GM19240 (cell line): ENCODE measurements at regions not wholly inside any gene's neighbourhood (a gene's known extent, or its start where the extent isn't known, plus 50 kb on each side); places are given as distances from the start of the nearest gene placed in this dataset.

ENCODE experiments used
- DNase-seq: peaks from one replicate; pipeline ENCODE4 v3.0.0; 2011; ENCODE audit warnings: low spot score; ENCODE audit not compliant: insufficient read length

DNA sequence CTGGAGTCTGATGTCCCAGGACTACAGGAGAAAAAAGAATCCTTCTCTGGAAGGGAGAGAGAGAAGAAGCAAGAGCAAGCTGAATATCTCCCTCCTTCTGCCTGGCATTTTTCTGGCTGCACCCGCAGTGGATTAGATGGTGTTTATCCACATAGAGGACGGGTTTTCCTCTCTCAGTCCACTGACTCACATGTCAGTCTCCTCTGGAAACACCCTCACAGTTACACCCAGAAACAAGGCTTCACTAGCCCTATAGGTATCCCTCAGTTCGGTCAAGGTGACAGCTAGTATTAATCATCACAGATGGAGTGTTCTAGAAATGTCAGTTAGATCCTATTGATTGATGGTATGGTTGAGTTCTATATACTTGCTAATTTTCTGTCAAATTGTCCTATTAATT is 87.9 kb downstream of the RHOU start:
- no peak for DNase-seq

DNA sequence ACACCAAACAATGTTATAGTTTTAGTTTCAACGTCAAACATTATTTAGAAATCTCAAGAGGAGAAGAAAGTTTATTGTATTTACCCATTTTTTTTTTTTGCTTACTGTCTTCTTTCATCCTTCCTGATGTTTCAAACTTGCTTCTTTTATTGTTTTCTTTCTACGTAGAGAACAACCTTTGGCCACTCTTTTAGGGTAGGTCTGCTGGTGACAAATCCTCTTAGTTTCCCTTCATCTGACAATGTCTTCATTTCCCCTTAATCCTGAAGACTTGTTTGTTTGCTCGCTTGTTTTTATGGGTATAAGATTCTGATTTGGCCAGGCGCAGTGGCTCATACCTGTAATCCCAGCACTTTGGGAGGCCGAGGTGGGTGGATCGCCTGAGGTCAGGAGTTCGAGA is 89.1 kb downstream of the RHOU start:
- DNase-seq = no peak

DNA sequence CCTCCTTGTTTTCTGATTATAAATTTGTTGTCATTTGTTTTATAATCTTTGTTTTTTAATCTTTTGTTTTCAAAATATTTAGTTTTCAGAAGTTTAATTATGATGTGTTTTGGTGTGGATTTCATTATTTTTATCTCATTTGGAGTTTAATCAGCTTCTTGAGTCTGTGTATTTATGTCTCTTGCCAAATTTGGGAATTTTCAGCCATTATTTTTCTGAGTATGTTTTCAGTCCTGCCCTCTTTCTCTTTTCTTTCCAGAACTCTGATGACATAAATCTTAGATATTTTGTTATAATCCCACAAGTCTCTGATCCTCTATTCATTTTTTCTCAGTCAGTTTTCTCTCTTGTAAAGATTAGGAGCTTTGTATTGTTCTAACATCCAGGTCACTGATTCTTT is 89.8 kb downstream of the RHOU start:
- DNase-seq = no peak

DNA sequence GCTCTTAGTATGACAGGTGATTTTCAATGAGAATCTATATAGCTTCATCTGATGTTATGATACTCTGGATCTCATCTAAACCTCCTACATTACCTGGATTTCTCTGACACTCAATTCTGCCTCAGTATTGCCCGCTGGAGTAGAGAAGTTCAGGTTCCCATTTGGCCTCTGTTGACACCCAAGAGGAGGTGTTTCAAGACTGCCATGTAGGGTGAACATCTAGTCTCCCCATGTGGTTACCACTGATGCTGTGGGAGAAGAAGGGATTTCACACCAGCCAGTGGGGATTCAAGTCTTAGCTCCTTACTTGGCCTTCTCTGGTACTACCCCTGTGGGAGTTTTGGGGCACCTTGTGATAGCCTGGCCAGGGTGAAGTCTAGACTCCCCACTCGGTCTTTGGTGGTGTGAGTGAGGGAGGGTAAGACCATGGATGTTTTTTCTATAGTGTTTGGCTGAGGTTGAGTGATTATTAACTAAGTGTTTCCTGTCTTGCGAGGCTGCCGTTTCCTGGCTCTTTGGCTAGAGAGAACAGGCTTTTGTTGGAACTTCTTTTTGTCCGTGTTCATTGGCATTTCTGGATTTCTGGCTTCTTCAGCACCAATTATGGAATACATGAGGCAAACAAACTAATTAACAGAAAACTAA is 90.7 kb downstream of the RHOU start:
- no peak for DNase-seq

DNA sequence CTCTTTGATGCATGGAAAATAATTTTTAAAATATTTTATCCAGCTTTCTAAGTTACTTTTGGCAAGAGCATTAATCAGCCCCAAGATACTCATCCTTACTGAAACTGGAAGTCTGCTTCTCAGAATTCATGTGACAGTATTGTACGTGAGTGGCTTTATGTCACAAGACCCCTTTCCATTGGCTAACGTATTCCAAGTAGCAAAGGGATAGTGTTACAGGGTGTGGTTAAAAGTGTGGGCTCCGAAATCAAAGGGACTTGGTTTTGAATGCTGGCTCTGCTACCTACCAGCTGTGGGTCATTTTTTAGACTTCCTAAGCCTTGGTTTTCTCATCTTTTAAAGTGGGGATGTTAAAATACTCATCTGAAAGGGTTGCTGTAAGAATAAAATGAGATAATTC is 91.7 kb downstream of the RHOU start:
- DNase-seq = no peak

DNA sequence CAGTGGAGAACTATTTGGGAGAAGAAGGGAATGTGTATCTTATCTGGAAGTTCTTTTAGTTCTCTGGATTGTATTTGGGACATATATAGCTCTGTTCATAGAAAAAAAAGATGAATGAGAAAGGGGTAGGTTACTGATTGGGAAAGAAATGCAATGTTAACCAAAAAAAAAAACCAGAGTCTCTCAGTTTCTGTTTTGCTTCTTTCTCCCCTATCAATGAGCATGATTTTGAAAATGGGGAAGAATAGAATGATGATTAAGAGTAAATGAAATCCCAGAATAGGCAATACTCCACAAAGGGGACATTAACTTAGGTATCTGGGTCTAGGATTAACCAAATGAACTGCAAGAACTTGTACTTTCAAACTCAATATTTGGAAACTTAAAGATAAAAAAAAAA is 92.9 kb downstream of the RHOU start:
- no peak for DNase-seq

DNA sequence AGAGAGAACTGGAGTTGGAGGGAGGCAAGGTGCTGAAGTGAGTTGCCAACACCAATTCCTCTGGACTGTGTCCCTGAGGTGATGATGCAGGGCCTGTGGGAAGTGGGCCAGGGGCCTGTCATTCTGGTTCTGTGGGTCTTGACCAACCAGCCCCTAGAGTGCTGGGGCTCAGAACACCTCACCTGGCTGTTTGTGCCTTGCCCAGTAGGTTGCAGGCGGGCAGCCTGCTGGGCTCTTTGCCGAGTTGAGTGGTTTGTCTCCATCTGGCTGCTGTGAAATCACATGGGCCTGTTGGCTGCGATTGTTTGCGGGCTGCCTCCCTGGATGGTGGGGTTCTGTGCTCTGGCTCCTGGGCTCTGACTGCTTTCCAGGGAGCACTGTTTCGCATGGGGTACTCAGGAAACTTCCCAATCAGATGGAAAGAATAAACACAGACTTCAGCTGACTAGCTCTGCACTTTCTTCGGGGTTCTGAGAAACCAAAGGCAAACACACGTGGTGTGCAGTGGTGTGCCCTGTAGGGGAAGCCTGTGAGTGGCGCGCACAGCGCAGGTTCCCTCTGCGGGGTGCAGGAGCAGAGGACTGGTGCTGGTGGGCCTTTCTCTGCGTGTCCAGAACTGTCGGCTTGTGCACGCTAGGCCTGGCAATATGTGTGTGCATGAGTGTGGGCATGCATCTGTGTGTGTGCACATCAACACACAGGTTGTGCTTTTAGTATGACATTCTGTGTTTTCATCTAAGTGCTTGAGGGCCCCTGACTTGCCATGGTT is 95.1 kb downstream of the RHOU start:
- DNase-seq = no peak

DNA sequence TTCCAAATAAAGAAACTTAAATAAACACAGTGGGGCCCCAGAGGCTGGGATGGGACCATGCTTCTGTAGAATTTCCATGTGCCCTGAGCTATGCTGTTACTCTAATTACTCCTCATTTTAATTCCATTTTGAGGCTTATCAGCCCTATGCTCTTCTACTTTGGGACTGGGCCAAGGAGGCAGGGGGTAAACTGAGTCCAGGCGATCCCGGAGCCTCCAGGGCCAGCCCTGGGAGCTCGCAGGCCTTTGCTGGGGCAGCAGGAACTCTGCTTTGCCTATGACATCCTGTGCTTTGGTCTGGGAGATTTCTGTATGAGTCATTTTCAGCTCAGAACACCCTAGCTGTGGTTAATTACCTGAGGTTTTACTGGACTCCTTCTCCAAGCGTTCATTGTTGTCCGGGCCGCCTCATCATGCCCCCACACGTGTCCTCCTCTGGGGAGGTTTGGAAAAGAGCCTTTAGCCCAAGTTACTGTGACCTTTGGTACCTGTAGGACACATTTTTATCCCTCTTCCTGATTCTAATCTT is 95.7 kb downstream of the RHOU start:
- peak; percentile 25 for DNase-seq

DNA sequence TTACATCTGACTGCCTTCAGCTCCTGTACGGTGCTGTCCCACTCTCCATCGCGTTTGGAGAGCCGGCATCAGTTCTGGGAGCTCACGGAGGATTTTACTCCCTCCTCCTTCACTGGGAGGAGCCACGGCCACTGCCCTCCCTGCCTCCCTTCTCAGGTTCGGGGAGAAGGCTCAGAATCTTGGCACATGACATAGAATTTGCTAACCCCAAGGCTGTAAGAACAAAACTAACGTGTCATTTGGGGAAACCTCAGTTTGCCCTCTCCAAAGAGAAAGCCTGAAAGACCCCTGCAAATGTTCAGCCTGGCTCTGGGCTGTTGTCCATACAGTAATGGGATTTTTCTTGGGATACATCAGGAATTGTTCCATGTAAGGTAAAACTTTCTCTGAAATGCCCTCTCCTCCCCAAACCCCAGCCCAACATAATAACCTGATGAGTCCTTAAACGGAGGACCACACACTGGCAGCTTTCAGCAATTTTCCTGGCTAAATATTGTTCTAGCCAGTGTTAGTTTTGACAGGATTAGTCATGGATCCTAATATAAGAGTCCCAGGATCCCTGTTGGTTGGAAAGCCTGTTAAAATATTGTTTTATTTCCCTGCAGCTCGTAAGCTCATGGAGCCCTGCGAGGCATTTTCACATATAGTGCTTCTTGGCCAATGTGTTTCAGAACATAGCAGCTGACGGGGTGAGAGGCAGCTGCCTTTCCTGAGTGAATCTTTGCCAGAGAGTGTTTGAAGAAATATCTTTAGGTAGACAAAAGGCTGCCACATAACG is 98.8 kb downstream of the RHOU start:
- no peak for DNase-seq

DNA sequence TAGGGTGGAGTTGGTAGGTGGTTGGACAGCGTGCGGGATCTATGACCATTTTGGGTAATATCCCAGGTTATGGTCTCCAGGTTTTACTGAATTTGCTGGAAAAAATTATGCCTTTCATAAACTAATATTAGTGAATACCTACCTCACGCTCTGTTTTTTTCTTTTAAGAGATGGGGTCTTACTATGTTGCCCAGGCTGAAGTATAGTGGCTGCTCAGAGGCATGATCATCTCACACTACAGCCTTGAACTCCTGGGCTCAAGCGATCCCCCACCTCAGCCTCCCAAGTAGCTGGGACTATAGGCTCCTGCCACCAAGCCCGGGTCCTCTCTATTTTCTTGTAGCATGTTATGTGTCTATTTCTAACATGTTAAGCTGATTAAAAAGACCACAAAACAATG is 100.2 kb downstream of the RHOU start:
- DNase-seq = no peak

DNA sequence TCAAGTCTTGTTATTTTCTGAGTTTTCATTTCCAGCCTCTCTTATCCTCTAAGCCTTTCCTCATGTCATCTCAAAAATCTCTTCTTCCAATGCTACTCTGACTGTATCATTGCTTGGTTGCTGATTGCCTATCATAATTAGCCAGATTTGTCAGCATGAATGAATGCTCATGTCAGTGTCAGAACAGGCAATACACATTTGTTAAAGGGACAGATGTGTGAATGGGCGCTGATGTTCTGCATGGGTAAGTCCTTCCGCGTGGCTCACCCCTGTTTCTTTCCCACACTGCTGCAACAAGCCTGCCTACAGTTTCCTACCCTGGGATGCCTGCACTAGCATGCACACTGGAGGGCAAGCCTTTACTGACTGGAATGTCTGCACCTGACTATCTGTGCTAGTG is 100.6 kb downstream of the RHOU start:
- no peak for DNase-seq

DNA sequence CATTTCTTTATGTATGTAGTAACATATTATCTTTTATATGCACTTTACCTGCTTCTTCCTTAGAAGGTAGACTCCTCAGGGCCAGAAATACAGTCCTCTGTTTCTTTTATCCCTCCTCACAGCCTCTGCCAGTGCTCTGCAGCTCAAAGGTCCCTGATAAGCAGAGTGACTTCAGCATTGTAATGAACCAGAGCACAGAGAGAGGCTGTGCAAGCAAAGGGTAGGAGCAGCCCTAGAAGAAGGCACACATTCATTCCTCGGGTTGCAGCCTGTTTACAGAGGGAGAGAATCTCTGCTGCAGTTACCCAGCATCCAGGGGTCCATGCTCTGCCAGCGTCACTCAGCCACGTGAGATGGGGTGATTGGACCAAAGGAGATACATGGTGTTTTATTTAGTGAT is 101.1 kb downstream of the RHOU start:
- no peak for DNase-seq

DNA sequence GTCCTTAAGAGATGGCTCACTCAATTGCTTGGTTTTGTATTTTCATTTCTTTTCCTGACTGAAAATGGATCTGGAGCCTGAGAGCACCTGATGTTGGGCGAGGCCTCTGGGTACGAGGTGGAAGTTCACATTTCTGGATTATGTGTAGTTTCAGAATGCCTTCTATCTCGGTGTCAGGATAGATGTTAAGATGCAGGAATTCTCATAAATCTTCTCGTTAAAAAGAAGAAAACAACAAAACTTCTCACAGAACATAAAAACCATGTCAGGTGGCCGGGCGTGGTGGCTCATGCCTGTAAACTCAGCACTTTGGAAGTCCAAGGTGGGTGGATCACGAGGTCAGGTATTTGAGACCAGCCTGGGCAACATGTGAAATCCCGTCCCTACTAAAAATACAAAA is 101.8 kb downstream of the RHOU start:
- no peak for DNase-seq

DNA sequence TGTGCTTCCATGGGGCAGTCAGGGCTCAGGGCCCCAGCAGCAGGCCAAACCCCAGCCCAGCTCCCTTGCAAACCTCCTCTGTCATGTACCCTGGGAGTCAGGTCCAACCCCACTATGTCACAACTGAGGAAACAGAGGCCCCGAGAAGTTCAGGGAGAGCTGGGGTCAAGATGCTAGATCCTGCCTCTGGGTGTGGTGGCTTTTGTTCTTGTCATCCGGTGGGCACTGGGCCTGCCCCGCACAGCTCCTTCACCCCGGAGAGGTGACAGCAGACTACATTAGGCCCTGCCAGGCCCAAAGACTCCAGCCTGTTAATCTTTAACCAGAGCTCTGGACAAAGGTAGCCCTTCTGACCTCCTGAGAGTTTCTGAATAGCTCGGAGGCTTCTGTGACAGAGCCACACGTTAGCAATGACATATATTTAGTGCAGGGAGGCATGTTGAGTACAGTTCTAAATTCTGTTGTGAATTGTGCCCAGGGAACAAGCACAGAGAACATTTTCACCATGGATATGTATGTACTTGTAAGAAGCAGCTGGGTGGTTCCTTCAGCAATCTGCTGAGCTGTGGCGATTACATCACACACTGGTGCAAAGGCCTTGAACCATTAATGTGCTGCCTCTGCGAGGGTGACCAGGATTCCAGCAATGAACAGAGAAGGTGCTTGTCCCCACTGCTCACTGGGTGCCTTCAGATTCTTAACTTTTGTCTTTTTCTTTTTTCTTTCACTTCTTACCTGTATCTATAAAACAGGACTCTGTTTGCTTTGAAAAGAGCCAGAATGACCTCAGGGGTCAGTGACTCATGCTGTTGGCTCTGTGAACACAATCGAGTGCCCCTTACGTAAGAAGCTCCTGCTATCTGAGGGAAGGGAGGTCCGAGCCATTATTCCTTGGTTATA is 102.8 kb downstream of the RHOU start:
- DNase-seq = no peak

DNA sequence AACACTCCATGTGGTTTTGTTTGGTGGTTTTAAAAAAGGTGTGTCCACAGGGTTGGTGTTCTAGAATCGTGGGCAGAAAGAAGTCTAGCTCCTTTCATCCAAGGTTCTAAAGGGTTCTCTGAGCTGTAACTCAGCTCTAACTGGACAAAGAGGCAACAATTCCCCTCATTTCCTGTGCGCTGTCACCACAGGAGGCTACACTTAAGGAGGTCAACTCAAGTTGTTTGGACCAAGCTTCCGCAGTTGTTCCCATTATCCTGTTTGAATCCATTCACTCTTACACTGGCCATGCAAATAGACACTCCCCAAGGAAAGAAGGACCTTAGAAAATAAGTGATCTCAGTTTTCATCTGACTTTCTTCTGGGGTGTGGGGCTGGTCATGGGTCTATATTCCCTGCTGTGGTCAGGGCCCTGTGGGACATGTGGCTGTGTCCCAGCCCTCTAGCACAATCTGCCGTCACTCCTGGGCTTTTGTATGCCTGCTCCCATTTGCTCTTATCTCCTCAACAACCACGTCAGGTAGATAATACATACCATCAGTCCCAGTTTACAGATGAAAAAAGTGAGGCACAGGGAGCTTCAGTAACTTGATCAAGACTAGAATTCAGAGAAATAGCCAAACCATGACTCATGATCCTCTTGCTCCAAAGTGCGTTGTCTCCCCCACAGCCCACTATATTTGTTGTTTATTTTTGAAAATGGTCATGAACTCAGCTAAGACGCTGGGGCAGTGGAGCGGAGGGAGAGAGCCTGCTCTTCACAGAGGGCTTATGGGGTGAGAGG is 103.6 kb downstream of the RHOU start:
- no peak for DNase-seq

DNA sequence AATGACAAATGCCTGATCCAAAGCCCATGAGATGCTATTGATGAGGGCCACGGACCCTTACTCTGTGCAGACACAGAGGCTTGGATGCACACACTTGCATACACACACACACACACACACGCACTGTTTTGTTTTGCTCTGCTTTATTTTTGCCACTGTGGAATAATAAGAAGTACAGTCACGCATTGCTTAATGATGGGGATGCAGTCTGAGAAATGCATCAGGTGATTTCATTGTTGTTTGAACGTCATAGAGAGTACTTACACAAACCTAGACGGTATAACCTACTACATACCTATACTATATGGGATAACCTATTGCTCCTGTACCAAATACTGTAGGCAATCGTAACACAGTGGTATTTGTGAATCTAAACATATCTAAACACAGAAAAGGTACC is 104.4 kb downstream of the RHOU start:
- no peak for DNase-seq

DNA sequence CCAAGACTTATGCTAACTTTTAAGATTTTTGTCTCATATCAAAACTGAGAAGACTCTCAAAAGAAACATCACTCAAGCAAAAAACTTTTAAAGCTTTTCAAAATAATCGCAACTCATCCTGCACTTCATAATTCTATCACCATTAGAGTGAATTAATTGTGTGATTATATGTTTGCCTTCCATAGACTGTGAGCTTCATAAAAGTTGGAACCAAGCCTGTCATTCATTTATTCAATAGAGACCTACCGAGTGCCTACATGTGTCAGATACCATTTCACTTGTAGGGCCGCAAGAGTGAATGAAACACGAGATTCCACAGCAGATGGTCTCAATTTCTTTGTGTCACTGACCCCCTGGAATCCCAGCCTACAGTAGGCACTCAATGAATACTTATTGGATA is 106.4 kb downstream of the RHOU start:
- no peak for DNase-seq

DNA sequence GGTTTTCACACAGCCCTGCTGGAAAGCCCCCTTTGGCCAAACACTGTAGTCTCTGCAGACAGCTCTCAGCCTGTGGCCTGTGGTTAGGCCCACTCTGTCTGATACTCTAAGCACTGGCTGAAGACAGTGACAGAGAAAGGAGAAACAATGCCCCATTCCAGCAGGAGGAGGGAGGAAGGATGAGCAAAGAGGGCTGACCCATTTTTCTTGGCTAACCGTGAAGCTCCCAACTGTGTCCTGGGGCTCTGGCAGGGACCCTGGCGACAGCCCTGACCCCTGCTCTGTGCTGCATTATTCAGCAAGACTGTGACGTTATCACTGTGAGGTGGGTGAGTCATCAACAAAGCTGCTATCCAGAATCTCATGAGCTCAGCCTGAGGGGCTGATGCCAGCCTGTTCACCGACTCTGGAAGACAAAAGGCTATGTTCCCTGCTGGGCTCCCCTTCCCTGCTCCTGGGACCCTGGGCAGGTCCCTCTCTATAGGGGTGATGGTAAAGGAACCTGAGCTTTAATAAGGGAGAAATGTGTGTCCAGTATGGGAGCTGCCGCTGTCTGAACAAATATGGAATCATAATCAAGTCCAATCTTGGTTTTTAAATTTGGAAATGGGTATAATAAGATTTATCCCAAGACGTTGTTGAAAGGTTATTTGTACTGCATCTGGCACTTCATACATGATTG is 107.0 kb downstream of the RHOU start:
- no peak for DNase-seq

DNA sequence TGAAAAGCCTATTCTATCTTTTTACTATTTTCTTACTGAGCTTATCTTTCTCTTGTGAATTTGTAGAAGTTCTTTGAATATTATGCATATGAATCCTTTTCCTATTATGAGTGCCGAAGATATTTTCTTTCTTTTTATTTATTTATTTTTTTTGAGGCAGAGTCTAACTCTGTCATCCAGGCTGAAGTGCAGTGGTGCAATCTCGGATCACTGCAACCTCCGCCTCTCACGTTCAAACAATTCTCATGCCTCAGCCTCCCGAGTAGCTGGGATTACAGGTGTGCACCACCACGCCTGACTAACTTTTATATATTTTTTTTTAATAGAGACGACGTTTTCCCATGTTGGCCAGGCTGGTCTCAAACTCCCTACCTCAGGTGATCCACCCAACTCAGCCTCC is 109.8 kb downstream of the RHOU start:
- DNase-seq = no peak

DNA sequence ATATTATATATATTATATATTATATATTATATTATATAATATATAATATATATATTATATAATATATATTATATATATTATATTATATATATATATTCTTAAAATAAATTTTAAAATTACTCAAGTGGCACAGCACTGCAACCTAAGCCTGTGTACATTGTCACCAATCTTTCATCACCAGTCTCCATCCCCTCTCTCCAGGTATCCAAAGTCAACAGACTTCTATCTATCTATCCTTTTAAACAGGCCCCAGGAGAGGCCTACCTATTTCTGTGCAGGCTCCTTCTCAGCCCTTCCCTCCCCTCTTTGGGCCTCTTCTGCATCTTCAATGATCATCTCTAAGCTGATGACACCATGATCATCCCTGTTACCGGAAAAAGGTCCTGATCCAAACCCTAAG is 111.7 kb downstream of the RHOU start:
- no peak for DNase-seq
